ENCODE measurements at regions not wholly inside any gene's neighbourhood (a gene's known extent, or its start where the extent isn't known, plus 50 kb on each side); places are given as distances from the start of the nearest gene placed in this dataset.

DNA sequence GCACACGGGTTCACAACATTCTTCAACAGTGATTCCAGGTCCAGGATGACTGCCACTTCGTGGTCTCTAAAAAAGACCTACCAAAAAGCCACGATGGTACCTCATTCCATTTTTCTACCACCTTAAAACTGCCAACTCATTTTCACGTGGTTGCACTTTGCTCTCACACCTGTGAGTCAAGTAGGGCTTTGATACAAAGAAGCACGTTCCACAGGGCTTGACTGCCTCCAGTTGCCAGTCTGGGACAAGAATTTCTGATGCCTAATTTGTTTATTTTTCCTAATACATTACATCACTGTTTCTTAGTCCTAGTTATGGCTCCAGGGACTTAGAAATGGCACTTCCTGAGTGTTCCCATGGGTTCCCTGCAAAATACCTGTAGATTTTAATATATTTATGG is 911.6 kb upstream of the EEF2KMT start:
- TF ChIP-seq, protein P1, sequence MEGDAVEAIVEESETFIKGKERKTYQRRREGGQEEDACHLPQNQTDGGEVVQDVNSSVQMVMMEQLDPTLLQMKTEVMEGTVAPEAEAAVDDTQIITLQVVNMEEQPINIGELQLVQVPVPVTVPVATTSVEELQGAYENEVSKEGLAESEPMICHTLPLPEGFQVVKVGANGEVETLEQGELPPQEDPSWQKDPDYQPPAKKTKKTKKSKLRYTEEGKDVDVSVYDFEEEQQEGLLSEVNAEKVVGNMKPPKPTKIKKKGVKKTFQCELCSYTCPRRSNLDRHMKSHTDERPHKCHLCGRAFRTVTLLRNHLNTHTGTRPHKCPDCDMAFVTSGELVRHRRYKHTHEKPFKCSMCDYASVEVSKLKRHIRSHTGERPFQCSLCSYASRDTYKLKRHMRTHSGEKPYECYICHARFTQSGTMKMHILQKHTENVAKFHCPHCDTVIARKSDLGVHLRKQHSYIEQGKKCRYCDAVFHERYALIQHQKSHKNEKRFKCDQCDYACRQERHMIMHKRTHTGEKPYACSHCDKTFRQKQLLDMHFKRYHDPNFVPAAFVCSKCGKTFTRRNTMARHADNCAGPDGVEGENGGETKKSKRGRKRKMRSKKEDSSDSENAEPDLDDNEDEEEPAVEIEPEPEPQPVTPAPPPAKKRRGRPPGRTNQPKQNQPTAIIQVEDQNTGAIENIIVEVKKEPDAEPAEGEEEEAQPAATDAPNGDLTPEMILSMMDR (IDR thresholded peaks at IDR 0.05; ENCODE audit: insufficient read depth, low read length, poor library complexity, severe bottlenecking), result no peak
- no peak for TF ChIP-seq EZH2phosphoT487 (conservative IDR thresholded peaks at IDR 0.05; ENCODE audit: low read length)

All from SU-DHL-6 (cell line).